DMS114 treated with DMSO at 0.1 percent for 48 hours (cell line): ENCODE measurements at regions not wholly inside any gene's neighbourhood (a gene's known extent, or its start where the extent isn't known, plus 50 kb on each side); places are given as distances from the start of the nearest gene placed in this dataset.

ENCODE experiments used
- DNase-seq: peaks from one replicate; lab custom pipeline; 2025; ENCODE audit not compliant: unreplicated experiment; lab: John Stamatoyannopoulos, UW

DNA sequence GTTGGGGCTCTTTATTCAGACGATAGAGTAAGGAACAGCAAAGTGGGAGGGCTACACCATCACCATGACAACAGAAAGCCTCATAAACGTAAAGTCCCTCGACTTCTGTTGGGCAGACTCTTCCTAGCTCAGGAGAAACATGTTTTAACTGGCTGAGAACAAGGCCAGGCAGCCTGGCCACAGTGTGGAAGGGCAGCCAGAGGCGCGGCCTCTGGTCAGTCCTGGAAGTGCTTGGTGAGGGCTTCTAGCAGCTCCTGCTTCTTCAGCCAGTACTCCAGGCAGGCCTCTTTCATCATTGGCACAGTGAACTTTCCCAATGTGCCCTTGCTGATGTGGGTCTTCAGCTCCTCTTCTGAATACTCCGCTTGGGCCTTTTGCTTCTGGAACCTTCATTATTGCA lies 690.9 kb downstream of the PCDH19 start:
- DNase-seq = no peak

GRCh38 chrX:99717716-99718115 lies 692.4 kb downstream of the PCDH19 start:
- DNase-seq = no peak

- DNase-seq = no peak
These were observed 704.4 kb downstream of the PCDH19 start for GRCh38 chrX:99705701-99706100.

- no peak for DNase-seq
These were observed 706.6 kb downstream of the PCDH19 start for GRCh38 chrX:99703473-99703872.

DNA sequence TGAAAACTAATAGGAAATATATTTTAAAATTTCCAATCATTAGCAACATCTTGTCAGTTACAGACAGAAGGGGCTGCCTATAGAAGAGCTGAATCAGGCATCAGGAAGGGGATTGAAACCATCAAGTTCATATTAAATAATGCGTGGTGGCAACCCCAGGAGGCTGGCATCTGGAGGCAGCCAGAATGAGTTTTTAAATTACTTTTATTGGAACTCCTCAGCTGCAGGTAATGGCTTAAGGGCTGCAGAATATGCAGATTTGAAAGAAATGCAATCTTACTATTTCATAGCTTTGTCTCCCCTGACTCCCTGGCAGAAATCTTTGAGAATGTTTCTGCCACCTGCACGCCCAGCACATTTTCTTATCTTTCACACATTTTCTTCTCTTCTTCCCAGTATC lies 711.6 kb downstream of the PCDH19 start:
- no peak for DNase-seq

- no peak for DNase-seq
These were observed 746.9 kb downstream of the PCDH19 start for GRCh38 chrX:99663136-99663535.

DNA sequence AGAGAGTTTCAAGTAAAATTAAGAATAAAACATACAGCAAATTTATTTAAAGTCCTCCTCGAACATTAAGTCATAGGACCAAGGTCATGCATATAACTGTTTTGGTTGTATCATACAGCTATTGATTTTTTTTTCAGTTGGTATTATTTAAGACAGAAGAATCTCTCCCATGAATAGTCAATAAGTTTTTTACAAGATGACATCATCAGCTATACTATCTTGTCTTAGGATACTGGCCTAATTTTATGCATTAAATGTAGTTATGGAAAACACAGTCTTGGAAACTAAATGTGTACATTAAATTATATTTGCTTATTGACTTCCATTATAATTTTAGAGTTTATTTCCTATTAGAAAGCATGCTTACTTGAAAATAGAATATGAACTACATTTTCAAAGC lies 755.9 kb downstream of the PCDH19 start:
- no peak for DNase-seq

DNA sequence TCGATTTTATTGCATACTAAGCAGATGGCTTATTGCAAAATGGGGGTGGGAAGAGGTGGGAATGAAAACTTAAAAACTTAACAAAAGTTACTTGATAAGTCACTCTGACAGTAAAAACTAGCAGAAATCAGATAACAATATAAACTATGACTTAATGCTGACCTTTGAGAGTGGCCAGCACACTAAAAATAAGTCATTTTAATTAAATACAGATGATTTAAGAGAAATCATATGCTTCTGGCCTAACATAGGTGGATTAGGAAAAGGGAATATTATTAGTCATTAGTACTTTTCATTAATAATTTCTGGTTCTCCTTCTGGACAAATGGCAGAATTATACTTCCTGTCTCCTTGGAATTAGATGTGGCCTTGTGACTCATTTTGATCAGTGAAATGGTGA lies 756.7 kb downstream of the PCDH19 start:
- no peak for DNase-seq

- DNase-seq = no peak
These were observed 797.0 kb downstream of the PCDH19 start for GRCh38 chrX:99613041-99613440.

DNA sequence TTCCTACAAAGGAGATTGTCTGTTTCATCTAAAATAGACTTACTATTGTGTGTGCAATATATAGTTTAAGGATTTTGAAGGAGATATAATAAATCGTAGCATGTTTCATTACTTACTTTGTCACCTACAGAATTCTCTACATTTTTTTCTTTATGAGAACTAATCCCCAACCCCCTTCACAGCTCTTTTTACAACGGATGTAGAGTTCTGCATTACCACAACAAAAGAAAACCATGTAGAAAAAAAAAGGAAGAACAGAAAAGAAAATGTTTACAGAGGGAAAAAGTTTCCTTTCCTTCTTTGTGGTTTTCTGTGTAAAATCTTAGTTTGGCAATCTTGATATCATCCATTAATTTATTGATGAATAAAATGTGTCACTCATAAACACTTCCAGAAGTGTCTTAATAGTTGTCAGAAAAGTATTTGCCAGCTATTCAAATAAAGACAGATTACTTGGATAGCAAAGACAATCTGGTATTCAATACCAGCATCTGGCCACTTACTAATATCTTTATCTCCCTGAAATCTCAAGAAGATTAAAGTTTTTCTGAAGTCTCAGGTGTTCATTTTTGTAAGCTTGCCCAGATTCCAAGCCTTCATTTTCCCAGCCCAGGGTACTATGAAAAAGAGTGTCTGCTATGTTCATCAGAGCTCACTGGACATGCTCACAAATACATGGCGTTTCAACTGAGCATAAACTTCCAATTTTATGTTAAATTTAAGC lies 806.8 kb downstream of the PCDH19 start:
- no peak for DNase-seq

GRCh38 chrX:99602107-99602506 lies 808.0 kb downstream of the PCDH19 start:
- DNase-seq = no peak

GRCh38 chrX:99588936-99589335 lies 821.1 kb downstream of the PCDH19 start:
- DNase-seq = no peak

GRCh38 chrX:99572711-99573110 lies 837.4 kb downstream of the PCDH19 start:
- DNase-seq = no peak

DNA sequence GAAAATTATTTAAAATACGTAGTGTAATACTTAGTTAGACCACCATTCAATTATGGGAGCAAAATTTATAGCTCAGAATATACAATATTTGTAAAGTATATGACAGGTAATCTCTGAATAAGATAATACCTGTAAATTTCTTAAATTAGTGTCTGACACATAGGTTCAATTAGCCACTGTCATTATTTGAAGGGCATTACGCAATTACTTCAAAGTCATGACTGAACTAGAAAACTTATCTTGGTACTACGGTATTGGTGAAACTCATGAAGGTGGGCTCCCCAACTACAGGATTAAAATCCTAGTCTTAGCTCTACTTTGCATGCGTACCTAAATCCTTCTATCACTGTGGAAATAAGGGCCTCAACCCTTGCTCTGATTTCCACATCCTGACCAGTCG lies 860.7 kb downstream of the PCDH19 start:
- DNase-seq = no peak

DNA sequence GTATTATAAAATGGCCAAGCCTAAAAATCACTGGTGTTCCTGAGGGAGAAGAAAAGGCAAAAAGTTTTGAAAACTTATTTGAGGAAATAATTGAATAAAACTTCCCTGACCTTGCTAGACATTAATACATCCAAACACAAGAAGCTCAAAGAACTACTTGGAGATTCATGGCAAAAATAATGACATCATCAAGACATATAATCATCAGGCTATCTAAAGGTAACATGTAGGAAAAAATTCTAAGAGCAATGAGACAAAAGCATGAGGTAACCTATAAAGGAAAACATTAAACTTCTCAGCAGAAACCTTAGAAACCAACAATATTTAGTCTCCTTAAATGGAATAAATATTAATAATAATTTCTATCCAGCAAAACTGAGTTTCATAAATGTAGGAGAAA lies 887.6 kb downstream of the PCDH19 start:
- DNase-seq = no peak

- DNase-seq = no peak
These were observed 902.3 kb downstream of the PCDH19 start for GRCh38 chrX:99507768-99508167.

DNA sequence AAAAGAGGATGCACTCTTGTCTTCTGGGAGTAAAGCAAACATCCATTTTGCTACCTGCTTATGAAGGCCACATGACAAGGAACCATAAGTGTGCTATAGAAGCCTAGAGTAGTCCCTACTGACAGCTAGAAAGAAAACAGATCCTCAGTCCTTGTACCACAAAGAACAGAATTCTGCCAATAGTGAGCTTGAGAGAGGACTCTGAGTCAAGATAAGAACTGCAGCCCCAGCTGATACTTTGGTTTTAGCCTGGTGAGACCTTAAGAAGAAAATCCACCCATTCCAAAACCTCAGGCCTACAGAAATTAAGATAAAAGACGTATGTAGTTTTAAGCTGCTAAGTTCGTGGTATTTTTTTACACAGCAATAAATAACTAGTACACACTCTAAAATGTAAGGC lies 914.6 kb downstream of the PCDH19 start:
- no peak for DNase-seq

GRCh38 chrX:99494668-99495067 lies 915.4 kb downstream of the PCDH19 start:
- DNase-seq = no peak

DNA sequence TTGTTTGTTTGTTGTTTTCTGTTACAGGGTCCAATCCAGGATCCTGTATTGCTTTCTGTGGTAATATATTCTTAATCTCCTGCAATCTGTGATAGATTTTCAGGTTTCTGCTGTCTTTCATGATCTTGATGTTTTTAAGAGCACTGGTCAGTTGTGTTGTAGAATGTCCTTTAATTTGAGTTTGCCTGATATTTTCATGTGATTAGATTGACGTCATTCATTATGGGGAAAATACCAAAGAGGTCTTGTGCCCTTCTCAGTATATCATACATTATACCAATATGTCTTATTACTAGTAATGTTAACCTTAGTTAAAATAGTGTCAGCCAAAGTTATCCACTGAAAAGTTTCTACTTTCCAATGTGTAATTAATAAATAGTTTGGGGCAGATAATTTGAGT lies 929.3 kb downstream of the PCDH19 start:
- DNase-seq = no peak

DNA sequence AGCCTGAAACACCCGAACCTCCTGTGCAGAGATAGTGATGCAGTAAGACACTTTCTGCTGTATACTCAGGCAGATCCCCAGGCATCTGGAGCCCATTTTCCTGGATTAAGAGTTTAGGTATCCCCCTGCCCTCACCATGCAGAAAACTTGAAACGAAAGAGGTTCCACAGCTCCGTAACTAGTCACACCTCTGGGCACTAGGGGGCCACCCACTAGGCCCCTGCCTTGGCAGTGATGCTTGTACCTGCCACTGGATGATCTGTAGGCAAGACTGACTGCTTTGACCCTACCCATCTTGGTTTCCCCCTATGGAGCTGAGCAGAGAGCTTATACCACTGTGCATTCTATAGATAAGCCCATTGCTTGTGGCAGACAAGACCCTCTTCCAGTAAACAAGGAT lies 940.6 kb downstream of the PCDH19 start:
- no peak for DNase-seq

- no peak for DNase-seq
These were observed 941.1 kb downstream of the PCDH19 start for GRCh38 chrX:99468993-99469392.

DNA sequence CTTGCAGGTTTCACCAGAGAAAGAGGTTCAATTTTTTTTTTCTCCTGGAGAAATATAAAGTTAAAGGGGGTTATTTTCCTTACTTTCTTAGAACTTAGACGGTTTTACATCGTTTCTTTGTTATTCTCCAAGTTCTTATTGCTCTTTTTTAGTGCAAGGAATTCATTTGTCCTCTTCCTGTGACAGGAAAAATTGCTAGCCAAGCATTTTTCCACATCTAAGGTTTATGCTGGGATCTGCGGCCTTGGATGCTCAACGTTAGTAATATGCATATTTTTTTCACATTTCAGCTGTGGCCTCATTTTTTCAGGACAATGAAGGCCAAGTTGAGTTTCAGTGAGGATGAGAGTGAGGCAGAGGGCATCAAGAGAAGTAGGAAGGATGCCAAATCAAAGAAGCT lies 948.9 kb downstream of the PCDH19 start:
- DNase-seq = no peak

DNA sequence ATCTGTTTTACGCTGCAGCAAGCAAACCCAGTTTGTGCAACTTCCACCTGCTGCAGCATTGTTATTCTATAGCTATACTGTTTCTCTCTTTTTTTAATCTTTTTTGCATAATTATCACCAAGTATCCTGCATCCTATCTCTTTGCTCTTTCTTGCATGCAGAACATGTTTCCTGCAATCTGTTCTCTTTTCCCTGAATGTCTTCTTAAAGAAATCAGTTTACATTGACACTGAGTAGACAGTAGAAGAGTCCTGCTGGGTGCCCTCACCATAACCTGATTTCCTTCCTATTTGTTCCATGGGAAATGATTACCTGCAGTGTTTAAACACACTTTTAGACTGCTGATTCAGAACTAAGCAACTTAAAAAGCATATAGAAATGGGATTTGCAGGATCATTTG lies 964.7 kb downstream of the PCDH19 start:
- DNase-seq = no peak
